Stimulated activated CD4-positive, alpha-beta T cell treated with anti-CD3 and anti-CD28 coated beads, Interleukin-4, amount 100 ng/mL, for 24 hours (primary cell): ENCODE measurements at regions not wholly inside any gene's neighbourhood (a gene's known extent, or its start where the extent isn't known, plus 50 kb on each side); places are given as distances from the start of the nearest gene placed in this dataset.
A peak's percentile ranks its signal among the peaks of the same experiment; 100 is the strongest.

Experiments
- DNase-seq: peaks from one replicate; pipeline ENCODE4 v3.0.0-alpha.2; 2020

- peak; percentile 64 for DNase-seq
These were observed 87.7 kb upstream of the PRKCQ start for GRCh38 chr10:6667679-6668270.

DNA sequence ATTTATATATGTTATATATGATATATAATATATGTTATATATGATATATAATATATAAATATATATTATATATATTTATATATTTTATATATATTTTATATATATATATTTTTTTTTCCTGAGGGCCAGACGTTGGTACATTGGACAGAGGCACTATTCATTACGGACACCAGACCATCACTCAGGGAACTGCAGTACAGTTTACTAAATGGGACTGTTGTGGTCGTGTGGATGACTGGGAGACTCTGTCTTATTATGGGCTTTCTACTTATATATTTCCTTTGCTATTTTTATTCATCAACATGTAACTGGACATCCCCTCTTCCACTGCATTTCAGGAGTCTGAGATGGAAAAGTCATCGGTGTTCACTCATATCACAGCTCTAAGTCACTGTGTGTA is 87.1 kb upstream of the PRKCQ start:
- DNase-seq: no peak

GRCh38 chr10:6665847-6666246 is 85.8 kb upstream of the PRKCQ start:
- peak; percentile 61 for DNase-seq

DNA sequence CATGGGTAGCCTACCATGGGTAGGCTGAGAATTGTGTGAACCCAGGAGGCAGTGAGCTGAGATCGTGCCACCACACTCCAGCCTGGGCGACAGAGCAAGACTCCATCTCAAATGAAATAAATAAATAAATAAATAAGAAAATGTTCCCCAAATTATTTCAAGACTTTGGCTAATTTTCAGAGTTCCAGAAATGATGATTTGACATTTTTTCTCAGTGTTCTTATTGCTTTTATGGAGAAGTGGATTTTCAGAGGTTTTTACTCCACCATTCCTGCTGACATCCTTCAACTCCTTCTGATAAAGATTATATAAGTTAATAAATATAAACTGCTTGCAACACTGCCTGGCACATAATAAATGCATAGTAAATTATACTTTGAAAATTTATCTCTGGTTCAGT is 80.4 kb upstream of the PRKCQ start:
- DNase-seq: no peak

- no peak for DNase-seq
These were observed 79.4 kb upstream of the PRKCQ start for GRCh38 chr10:6659451-6659850.

- no peak for DNase-seq
These were observed 77.6 kb upstream of the PRKCQ start for GRCh38 chr10:6657669-6658068.

DNA sequence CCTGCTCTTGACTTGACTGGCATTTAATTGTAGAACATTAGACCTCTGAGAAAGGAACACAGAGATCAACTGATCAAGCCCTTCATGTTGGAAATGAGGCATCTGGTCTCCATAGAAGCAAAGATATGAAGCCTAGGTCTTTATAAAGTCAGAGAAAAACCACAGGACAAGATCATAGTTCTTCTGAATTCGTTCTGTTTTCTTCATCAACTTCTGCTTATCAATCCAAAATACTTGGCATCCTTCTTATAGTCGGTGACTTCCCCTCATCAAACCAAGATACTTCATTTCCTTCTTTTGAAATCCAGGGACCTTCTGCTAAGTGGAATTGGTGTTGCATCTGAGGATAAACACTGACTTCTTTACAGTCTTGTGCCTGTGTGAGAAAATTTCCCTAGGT is 77.1 kb upstream of the PRKCQ start:
- DNase-seq: no peak

DNA sequence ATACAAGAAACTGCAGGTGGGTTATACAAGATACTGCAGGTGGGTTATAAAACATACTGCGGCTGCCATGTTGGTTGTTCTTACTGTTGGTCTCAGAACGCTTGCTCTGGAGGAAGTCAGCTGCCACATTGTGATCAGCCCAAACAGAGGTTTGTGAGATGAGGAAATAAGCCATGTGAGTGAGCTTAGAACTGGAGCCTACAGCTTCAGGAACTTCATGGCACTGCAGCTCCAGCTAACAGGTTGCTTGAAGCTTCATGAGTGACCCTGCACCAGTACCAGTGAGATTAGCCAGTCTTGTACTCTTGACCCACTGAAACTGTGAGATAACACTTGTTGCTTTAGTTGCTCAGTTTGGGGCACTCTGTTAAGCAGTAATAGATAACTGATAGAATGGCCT is 74.5 kb upstream of the PRKCQ start:
- no peak for DNase-seq

GRCh38 chr10:6650586-6650985 is 70.5 kb upstream of the PRKCQ start:
- peak; percentile 17 for DNase-seq

GRCh38 chr10:6649903-6650302 is 69.8 kb upstream of the PRKCQ start:
- no peak for DNase-seq

GRCh38 chr10:6648894-6649720 is 69.0 kb upstream of the PRKCQ start:
- DNase-seq: no peak

DNA sequence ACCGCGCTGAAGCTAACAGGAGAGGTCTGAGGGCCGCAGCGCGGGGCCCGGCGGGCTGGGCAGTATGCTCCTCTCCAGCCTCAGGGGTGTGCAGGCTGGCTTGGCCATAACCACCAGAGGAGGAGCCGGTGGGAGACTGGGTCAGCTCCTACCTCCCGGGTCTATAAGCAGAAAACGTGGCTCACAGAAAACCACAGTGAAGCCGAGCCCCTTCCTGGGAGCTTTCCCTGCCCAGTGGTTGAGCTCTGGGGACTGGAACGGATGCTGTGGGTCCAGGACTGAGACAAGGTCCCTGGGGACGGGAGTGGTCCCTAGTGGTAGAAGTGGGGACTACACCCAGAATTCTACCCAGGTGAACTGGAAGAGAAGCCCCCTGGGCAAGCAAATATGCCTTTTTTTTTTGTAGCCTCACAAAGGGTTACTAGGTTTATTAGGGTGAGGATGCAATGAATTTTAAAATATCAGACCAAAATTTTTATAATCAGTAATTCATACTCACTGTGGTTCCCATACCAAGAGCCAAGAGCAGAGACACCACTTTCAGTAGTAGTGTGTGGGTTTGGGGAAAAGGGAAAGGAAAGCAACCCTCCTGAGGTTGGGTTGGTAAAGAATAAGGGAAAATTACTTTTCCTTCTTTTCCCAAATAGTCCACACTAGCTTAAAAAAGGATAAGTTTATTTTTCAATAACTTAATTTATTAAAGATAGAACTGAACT is 67.9 kb upstream of the PRKCQ start:
- DNase-seq: peak; percentile 81

- peak; percentile 35 for DNase-seq
These were observed 63.9 kb upstream of the PRKCQ start for GRCh38 chr10:6643962-6644361.

DNA sequence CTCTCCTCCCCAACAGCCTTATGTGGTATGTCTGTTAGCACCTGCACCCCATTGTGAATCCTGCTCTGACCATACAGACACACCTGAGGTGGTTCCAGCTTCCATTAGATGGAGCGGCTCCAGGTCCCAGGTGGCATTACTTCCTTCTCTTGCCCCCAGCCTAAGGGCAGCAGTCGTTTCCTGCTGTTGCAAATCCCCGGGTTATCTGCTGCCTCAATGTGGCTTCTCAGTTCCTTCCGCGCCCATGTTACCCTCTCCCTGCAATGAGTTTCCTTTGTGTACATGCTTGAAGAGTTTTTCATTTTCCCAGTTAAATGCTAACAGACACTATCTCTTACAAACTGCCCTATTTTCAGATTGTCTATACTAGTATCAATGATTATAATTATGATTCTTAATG is 62.8 kb upstream of the PRKCQ start:
- DNase-seq: no peak

DNA sequence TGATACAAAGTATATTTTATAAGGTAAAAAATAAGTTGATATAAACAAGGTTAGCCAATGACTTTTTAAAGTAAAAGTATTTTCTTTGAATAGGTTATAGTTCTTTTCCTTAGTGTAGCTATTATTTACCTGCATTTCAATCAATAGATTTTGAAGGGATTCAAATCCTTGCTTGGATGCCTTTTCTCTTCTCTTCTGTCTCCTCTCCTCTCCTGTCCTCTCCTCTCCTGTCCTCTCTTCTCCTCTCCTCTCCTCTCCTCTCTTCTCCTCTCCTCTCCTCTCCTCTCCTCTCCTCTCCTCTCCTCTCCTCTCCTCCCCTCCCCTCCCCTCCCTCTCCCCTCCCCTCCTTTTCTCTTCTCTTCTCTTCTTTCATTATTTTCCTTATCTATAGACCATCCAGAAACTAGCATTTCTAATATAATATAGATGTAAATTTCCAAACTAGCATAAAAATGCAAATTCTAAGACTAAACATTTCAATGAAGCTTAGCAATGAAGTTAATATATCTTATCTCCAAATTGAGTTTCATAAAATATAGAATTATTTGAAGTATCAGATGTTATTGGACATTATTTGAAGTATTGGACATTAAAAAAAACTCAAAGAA is 60.5 kb upstream of the PRKCQ start:
- no peak for DNase-seq

DNA sequence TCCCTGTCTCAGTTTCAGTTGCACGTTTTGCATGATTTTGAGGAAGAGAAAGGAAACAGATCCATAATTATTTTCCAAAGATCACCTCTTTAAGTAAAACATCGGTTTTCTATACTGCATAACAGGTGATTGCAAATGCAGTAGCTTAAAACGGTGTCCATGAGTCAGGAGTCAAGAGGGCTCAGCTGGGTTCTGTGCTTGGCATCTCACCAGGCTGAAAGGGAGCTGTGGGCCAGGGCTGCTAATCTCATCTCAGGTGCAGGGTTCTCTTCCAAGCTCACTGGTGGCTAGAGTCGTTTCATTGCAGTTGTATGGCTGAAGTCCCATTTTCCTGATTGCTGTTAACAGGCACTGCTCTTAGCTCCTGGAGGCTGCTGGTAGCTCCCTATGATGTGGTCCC is 57.0 kb upstream of the PRKCQ start:
- DNase-seq: no peak

GRCh38 chr10:6635784-6636183 is 55.7 kb upstream of the PRKCQ start:
- DNase-seq: no peak
